ENCODE measurements at regions not wholly inside any gene's neighbourhood (a gene's known extent, or its start where the extent isn't known, plus 50 kb on each side); places are given as distances from the start of the nearest gene placed in this dataset.
"Not testable (repeated sequence)": the region's sequence is repeated elsewhere in the genome, so short reads cannot be mapped to it uniquely, and the experiment has no call there.

DNA sequence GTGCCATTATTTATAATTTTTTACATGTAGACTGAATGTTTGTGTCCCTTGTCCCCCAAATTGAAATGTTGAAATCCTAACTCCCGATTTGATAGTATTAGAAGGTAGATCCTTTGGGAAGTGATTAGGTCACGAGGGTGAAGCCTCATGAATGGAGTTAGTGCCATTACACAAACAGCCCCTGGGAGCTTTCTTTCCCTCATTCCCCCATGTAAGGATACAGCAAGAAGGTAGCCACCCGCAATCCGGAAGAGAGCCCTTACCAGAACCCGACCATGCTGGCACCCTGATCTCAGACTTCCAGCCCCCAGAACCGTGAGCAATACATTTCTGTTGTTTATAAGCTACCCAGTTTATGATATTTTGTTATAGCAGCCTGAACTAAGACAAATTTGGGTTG, 143.2 kb downstream of the NPIPB5 start:
- DNase-seq (ENCODE audit: low spot score), result no peak

DNA sequence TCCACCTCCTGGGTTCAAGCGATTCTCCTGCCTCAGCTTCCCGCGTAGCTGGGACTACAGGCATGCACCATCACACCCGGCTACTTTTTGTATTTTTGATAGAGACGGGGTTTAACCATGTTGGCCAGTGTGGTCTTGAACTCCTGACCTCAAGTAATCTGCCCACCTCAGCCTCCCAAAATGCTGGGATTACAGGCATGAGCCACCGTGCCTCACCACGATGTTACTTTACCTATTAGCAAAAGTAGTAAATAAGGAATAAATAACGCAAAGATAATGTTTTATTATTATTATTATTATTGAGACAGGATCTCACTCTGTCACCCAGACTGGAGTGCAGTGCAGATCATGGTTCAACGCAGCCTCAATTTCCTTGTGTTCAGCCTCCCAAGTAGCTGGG, 145.9 kb downstream of the NPIPB5 start:
- DNase-seq (ENCODE audit: low spot score), result not testable (repeated sequence)

DNA sequence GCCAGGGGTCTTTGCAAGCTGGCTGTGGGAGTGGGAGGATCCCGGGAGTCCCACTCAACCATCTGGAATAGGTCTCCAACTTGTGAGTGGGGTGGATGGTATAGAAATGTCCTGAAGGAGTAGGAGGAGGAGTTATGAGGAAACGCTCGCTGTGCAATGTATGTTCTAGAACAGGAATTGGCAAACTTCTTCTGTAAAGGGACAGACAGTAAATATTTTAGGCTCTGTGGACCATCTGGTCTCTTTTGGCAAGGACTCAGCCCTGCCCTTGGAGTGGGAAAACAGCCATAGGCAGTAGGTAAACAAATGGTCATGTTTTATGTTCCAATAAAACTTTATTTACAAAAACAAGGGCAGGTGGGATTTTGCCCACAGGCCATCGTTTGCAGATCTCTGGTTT, 149.2 kb downstream of the NPIPB5 start:
- DNase-seq (ENCODE audit: low spot score), result no peak

DNA sequence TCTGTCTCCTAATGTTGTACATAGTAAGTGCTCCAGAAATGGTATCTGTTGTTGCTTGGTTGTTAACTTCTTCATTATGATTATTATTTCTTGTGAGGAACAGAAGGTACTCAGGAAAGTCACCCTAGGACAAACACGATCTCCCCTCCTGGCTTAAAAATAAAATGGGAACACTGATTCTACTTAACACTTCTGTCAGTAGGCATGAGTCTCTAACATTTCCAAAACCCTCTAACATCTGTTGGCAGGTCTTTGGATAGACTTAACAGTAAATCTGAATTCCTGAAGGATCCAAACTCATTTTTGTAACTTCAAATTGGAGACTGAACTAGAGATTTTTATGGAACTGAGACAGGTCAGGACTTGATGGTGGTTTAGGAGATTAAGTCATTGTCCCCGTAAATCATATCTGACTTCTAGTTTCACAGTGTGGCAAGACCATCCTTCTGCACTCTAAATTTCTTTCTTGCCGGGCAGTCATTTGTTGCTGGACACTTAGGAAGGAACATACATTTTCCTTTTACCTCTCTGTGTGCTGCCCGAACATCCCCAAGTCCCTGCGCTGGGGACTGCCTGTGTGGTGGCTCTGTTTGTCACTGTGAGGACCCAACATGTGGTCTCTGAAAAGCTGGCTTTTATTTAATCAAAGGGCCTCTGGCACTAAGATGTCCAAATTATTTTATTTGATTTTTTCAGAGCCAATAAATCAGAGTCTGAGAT, 149.9 kb downstream of the NPIPB5 start:
- DNase-seq (ENCODE audit: low spot score), result no peak

DNA sequence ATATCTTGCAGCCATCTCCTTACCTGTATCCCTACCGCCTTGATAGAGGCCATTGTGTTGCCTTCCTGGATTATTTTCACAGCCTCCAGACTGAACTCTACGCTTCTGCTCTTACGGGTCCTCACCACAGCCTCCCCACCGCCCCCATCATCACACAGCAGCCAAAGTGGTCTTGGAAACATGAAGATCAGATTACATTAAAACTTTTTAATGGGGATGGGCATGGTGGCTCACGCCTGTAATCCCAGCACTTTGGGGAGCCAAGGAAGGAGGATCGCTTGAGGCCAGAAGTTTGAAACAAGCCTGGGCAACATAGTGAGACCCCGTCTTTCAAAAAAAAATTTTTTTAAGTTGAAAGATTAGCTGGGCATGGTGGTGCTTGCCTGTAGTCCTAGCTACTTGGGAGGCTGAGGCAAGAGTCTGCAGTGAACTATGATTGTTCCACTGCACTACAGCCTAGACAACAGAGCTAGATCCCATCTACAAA, 150.5 kb downstream of the NPIPB5 start:
- DNase-seq (ENCODE audit: low spot score), result no peak

DNA sequence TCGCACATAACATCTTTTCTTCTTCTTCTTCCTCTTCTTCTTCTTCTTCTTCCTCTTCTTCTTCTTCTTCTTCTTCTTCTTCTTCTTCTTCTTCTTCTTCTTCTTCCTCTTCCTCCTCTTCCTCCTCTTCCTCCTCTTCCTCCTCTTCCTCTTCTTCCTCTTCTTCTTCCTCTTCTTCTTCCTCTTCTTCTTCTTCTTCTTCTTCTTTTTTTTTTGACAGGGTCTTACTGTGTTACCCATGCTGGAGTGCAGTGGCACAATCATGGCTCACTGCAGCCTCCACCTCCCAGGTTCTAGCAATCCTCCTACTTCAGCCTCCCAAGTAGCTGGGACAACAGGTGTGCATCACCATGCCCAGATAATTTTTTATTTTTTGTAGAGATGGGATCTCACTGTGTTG, 151.0 kb upstream of the HS3ST2 start:
- DNase-seq (ENCODE audit: low spot score), result not testable (repeated sequence)

DNA sequence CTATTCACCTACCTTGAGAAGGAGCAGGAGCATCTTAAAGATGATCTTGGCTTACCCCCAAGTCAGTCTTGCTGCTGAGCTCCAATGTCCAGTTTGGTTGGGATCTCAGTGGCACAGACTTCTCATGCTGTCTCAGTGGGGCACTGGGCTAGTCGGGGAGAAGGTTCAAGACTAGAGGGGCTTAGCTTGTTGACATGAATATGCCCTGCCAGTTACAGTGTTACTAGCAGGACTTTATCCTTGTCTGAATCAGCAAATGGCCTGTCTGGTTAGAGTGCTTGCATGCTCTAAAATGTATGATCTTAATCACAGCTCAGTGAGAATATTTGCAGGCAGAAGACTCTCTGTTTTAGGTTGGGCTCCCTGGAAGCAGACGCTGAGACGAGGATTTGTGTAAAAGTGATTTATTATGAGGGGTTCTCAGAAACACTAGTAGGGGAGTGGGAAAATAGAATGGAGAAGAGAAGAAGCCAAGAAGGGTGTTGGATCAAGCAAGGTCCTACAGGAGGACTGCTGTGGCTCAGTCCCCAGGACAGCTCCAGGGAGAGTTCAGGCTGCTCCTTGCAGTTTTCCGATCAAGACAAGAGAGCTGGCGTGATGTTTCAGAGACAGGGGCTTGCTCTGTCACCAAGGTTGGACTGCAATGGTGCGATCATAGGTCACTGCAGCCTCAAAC, 150.4 kb upstream of the HS3ST2 start:
- DNase-seq (ENCODE audit: low spot score), result no peak

DNA sequence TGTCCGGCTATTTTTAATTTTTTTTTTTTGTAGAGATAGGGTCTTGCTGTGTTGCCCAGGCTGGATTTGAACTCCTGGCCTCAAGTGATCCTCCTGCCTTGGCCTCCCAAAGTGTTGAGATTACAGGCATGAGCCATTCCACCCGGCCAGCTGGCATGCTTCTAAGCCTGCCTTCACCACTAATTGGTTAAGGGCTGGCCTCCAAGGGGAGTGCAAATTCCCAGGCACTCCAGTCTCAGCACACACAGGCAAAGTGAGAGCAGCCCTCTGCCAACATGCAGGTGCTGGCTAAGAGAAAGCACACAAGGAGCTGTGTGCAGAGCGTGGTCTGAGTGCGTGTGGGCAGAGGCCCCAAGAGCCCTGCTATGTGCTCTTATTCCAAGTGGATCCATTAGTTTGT, 149.8 kb upstream of the HS3ST2 start:
- DNase-seq (ENCODE audit: low spot score), result peak; percentile 41

DNA sequence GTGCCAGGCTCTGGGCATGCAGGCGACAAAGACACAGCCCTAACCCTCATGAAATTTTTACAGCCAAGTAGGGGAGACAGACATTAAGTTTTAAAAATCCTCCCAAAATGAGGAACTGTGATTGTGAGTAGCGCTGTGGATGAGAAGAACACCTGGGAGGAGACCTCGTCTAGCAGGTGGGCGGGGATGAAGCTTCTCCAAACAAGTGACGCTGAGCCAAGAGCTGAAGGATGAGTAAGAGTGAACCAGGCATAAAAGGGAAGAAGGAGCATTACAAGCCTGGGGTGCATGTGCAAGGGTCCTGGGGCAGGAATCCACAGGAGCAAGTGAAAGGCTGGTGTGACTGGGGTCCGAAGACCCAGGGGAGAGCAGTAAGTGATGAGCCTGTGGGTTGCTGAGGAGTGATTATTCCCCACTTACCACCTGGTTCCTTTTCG, 149.4 kb upstream of the HS3ST2 start:
- peak; percentile 44 for DNase-seq (ENCODE audit: low spot score)

DNA sequence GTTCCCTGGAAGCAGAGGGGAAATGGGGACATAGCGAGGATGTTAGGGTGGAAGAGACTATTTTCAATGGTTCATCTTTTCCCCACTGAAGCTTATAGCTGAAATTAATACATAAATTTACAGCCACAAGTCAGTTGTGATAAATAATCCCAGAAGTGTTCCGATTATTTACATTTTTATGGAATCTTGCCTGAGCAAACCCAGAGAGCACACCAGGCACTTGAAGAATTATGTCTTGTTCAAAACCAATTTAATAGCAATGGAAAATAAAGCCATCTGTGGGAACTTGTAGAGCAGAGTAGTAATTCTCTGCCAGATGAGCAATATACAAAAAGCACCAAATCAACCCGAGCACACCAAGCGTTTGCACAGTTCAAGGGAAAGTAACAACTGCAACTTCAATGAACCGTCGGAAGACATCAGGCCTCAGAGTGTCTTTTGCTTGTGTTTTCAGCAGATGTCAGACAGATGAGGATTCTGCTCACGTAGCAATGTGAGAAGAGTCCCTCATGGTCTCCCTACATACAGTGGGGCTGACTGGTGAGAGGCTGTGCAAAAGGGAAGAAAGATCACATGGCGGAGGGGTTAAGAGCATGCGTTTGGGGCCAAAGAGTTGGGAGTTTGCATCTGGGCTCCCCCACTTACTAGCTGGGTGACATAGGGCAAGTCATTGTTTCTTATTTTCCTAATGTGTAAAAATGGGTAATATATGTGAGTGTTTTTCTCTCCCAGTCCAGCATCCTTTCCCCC, 148.7 kb upstream of the HS3ST2 start:
- peak; percentile 41 for DNase-seq (ENCODE audit: low spot score)

DNA sequence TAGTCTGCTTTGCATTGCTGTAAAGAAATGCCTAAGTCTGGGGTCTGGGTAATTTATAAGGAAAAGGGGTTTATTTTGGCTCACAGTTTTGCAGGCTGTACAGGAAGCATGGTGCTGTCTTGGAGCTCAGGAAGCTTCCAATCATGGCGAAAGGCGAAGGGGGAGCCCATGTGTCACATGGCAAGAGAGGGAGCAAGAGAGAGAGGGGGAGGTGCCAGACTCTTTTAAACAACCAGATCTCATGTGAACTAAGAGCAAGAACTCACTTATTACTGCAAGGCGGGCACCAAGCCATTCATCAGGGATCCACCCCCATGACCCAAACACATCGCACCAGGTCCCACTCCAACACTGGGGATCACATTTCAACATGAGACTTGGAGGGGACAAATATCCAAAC, 148.2 kb upstream of the HS3ST2 start:
- peak; percentile 39 for DNase-seq (ENCODE audit: low spot score)

DNA sequence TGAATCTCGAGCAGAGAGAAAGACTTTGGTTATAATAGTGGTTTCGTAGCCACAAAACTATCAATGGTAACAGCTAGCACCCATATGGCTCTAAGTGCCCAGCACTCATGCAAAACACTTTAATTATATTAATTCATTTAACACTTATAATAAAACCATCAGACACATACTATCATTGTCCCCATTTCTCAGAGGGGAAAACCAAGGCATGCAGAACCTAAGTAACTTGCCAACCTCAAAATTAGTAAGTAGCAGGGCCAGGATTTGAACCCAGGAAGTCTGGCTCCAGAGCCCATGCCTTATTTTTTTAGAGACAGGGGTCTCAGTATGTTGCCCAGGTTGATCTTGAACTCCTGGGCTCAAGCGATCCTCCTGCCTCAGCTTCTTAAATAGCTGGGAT, 145.6 kb upstream of the HS3ST2 start:
- DNase-seq (ENCODE audit: low spot score), result no peak

DNA sequence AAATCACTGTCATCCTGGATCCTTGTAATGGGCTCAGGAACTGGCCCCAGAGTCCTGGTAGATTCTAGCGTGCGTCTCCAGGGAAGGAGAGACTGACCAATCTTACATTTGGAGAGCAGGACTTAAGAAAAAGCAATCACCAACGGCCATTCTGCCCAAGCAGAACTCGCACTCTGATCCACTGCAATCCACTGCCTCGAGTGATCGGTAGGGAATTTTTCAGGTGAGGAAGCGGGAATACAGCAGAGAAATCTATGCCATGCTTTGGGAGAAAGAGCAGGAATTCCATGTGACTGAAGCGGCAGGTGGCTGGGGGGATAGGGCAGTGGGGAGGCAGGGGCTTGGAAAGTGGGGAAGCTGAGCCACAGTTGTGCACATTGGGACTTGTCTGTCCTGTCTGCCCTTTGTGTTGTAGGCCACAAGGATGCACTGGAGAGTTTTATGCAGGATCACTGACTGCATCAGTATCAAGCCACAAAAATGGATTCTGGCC, 143.9 kb upstream of the HS3ST2 start:
- no peak for DNase-seq (ENCODE audit: low spot score)

DNA sequence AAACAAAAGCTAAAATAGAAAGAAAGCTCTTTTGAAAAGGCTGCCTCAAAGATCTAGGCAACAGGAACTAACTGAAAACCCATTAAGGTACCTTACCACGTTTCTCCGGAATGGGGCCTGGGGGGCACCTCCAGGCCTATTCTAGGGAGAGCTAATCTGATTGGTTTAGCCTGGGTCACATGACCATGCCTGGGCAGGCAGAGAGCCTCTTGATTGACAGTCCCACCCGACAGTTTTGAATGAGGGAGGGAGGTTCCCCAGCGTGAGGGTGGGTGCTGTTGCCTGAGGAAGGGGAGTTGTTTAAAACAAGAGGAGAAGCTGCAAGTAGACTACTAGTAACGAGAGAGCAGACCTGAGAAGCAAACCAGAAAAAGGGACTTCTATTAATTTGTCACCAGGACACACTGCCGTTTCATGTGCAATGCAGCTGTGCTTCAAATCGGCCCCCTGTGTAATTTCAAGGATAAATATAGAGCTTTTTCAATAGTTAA, 143.4 kb upstream of the HS3ST2 start:
- peak; percentile 87 for DNase-seq (ENCODE audit: low spot score)

DNA sequence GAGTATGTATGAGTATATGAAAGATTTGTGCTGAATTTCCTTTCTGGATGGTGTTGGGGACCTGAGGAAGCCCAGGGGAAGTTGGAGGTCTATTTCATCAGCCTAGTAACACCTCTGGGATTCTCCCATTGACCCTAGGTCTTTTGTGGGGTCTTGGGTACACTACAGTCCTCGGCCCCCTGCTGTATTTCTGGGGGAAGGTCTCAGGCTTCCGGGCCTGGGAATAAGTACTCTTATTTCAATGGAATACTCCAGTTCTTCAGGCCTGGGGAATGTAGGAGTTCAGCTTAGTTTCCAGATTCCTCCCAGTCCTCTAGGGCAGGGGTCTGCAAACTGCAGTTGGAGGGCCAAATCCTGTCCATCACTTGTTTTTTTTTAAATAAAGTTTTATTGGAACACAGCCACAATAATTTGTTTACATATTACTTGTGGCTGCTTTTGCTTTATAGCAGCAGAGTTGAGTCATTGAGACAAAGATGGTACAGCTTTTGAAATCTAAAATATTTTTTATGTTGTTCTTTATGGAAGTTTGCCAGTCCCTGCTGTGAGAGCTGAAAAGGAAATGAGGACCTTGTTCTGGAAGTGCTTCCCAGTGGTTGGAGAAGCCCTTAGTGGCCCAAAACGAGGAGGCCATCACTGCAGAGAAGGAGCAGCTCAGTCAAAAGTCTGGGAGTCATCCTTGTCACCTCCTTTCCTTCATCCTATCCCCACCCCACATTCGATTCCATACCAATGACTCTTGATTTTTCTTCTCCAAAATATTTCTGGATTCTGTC, 142.5 kb upstream of the HS3ST2 start:
- peak; percentile 39 for DNase-seq (ENCODE audit: low spot score)

DNA sequence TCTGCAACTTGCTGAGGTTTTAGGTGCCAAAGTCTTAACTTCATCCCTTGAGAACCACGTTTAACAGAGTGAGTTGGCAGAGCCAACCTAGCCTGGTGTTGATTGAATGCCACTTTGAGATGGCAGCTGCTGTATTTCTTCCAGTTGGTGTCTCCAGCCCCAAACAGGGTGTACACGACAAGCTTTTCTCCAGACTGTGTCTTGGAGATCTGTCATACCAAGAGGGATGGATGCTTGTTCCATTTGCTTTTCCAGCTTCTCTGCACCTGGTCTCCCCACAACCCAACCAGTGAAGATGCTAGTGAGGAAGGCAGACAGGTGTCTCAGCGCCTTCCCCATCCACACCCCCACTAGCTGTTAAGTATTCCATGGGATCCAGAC, 141.1 kb upstream of the HS3ST2 start:
- DNase-seq (ENCODE audit: low spot score), result no peak

DNA sequence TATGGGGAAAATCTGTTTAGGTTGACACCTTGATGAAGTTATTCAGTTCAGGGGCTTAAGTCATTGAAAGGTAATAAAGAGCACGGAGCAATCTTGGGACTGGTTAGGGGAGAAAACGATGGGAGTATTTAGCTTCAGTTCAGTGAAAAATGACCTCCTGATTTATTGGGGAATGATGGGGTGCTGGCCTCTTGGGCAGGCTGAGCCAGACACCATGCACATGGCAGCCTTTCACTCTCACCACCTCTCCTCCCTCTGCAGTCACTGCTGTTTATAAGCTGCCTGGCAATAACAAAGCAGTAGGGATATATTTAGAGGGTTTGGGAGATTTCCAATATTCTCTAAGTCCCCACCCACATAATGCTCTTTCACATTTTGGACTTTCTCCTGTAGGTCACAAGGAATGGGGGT, 140.5 kb upstream of the HS3ST2 start:
- no peak for DNase-seq (ENCODE audit: low spot score)

DNA sequence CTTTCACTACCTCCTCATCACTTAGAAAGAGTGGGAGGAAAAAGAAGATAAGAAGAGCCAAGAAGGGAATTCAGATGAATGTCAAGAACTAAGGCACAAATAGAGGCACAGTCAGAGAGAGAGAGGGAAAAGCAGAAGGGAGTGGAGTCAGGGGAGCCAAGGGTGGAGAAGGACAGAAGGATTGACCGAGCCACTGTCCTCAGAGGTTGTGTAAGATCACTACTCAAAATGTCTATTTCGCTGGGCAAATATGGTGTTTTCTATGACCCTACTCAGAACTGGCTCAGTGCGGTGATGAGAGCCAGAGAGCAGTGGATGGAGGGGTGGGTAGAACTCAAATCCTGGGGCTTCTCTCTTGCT, 139.2 kb upstream of the HS3ST2 start:
- no peak for DNase-seq (ENCODE audit: low spot score)

DNA sequence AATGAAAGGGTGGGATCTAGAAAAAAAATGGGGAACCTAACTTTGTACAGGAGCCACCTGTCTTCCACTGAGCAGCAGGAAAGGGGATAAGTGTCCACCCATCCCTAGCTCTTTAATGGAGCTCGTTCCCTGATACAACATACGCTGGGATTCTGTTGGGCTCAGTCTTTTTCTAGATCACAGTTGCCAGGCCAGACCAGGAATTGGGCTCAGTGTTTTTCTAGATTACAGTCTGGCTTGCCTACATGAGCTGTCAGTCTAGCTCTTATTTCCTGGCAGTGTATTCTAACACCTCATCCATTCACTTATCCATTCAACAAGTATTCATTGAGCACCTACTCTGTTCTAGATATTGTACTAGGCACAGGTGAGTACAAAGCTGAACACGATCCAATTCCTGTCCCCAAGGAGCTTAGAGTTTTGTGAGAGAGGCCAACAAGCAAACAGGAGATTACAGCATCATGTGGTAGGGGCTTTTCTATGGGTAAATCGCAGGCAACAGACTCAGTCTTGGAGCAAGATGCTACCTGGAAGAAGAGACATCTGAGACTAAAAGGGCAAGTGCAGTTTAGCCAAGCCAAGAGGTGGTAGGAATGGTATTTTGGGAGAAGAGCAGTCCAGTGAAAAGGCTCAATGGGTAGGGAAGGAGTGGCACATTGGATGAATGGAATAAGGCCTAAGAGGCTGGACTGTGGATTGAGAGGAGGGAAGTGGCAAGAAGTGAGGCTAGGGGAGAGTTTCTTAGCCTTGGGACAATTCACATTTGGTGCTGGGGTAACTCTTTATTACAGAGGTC, 138.0 kb upstream of the HS3ST2 start:
- no peak for DNase-seq (ENCODE audit: low spot score)

DNA sequence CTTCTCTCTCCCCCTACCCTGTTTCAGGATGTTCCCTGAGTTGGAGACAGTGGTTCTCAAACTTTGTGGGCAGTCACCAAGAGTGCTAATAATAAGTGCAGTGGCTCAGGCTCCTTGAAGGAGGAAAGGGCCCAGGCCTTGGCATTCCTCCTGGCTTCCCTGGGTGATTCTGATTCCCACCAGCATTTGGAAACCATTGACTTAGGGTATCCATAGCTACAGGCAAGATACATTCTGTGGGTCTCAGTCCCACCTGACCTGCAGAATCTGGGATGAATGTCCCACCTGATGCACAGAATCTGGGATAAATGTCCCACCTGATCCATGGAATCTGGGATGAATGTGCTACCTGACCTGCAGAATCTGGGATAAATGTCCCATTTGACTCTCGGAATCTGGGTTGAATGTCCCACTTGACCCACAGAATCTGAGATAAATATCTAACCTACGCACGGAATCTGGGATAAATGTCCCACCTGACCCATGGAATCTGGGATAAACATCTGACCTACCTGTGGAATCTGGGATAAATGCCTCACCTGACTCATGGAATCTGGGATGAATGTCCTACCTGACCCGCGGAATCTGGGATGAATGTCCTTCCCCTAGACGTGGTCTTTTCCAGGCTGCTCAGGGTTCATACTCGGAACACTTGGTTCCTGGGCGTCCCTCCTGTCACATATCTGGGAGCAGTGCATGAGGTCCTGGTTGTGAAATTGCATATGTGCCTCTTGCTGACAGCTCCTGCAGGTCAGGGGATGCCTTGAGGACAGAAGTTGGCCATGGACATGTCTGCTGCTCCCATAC, 136.7 kb upstream of the HS3ST2 start:
- DNase-seq (ENCODE audit: low spot score), result no peak

All from ecto neural progenitor cell (in vitro differentiated cells).